ENCODE measurements at regions not wholly inside any gene's neighbourhood (a gene's known extent, or its start where the extent isn't known, plus 50 kb on each side); places are given as distances from the start of the nearest gene placed in this dataset.

- no peak for DNase-seq
Observed at GRCh38 chr20:60131375-60131774, 173.2 kb downstream of the CDH26 start.

- DNase-seq: no peak
Observed at GRCh38 chr20:60132162-60132826, 174.1 kb downstream of the CDH26 start.

GRCh38 chr20:60132827-60133670 lies 174.8 kb downstream of the CDH26 start:
- DNase-seq: no peak

GRCh38 chr20:60135276-60135675 lies 177.1 kb downstream of the CDH26 start:
- DNase-seq: no peak

- DNase-seq: no peak
Observed at GRCh38 chr20:60136645-60137401, 178.6 kb downstream of the CDH26 start.

GRCh38 chr20:60137657-60138245 lies 179.5 kb downstream of the CDH26 start:
- peak in 2 of 14 donors; percentile 0 to 8 for DNase-seq

- peak in 6 of 14 donors; percentile 2 to 26 (median 4) for DNase-seq
Observed at GRCh38 chr20:60138256-60139220, 180.3 kb downstream of the CDH26 start.

- DNase-seq: no peak
Observed at GRCh38 chr20:60139663-60140446, 181.6 kb downstream of the CDH26 start.

- DNase-seq: no peak
Observed at GRCh38 chr20:60142587-60142986, 184.4 kb downstream of the CDH26 start.

- DNase-seq: no peak
Observed at GRCh38 chr20:60143261-60143842, 185.1 kb downstream of the CDH26 start.

- no peak for DNase-seq
Observed at GRCh38 chr20:60144404-60144803, 186.2 kb downstream of the CDH26 start.

GRCh38 chr20:60144974-60145527 lies 186.8 kb downstream of the CDH26 start:
- DNase-seq: no peak

- no peak for DNase-seq
Observed at GRCh38 chr20:60147004-60147403, 188.8 kb downstream of the CDH26 start.

GRCh38 chr20:60148885-60149284 lies 190.7 kb downstream of the CDH26 start:
- no peak for DNase-seq

GRCh38 chr20:60152792-60153191 lies 194.6 kb downstream of the CDH26 start:
- no peak for DNase-seq

GRCh38 chr20:60160451-60161145 lies 202.4 kb downstream of the CDH26 start:
- DNase-seq: no peak

GRCh38 chr20:60167812-60168211 lies 209.6 kb downstream of the CDH26 start:
- DNase-seq: no peak

- DNase-seq: no peak
Observed at GRCh38 chr20:60168963-60169362, 210.7 kb downstream of the CDH26 start.

GRCh38 chr20:60170116-60170515 lies 211.9 kb downstream of the CDH26 start:
- DNase-seq: no peak

Data from C1 segment of cervical spinal cord (tissue), 14 donors.